MCF 10A (cell line): ENCODE measurements at regions not wholly inside any gene's neighbourhood (a gene's known extent, or its start where the extent isn't known, plus 50 kb on each side); places are given as distances from the start of the nearest gene placed in this dataset.
"Not testable (repeated sequence)": the region's sequence is repeated elsewhere in the genome, so short reads cannot be mapped to it uniquely, and the experiment has no call there.

ENCODE experiments used
- BruUV-seq: library from RNA; stranded (reverse); fragments of 400-500 nt; replicated peaks from 2 replicates; lab custom pipeline; 2021; lab: Mats Ljungman, UMichigan
- CTCF ChIA-PET: fragments of 300-600 bp; sonication (Branson Sonifier 250); formaldehyde crosslinking; extraction: SDS; loops from one replicate; lab custom pipeline; 2021; ENCODE audit warnings: antibody characterized with exemption, inconsistent platforms; lab: Yijun Ruan, JAX
- POLR2A ChIA-PET: fragments of 300-600, 350-650 bp; sonication (Branson Sonifier 250); formaldehyde crosslinking; extraction: SDS; loops from one replicate; lab custom pipeline; 2020; ENCODE audit warnings: antibody characterized with exemption, inconsistent platforms; lab: Yijun Ruan, JAX
- DNase-seq: peaks from one replicate; pipeline ENCODE4 v3.0.0-alpha.2; 2018; ENCODE audit not compliant: unreplicated experiment
- H3K27ac Mint-ChIP-seq: one replicate; pipeline ENCODE4 v1.8.0; 2022; ENCODE audit warnings: mild to moderate bottlenecking, low read depth, mixed read lengths; ENCODE audit not compliant: unreplicated experiment
- H3K27me3 Mint-ChIP-seq: one replicate; pipeline ENCODE4 v1.8.0; 2022; ENCODE audit warnings: mixed read lengths; ENCODE audit not compliant: insufficient read depth, unreplicated experiment
- H3K36me3 Mint-ChIP-seq: one replicate; pipeline ENCODE4 v1.8.0; 2022; ENCODE audit warnings: mild to moderate bottlenecking, moderate library complexity, mixed read lengths; ENCODE audit not compliant: insufficient read depth, unreplicated experiment
- H3K4me1 Mint-ChIP-seq: one replicate; pipeline ENCODE4 v1.8.0; 2022; ENCODE audit warnings: mixed read lengths; ENCODE audit not compliant: insufficient read depth, unreplicated experiment
- H3K4me3 Mint-ChIP-seq: one replicate; pipeline ENCODE4 v1.8.0; 2022; ENCODE audit warnings: mild to moderate bottlenecking, moderate library complexity, mixed read lengths; ENCODE audit not compliant: unreplicated experiment
- H3K9me3 Mint-ChIP-seq: one replicate; pipeline ENCODE4 v1.8.0; 2022; ENCODE audit warnings: mixed read lengths; ENCODE audit not compliant: unreplicated experiment
- intact Hi-C: fragments of 100-400 bp; cut with micrococcal nuclease; formaldehyde crosslinking; loops from 2 replicates; pipeline ENCODE4 v1.14.1; 2022
- TF ChIP-seq, protein P1 (sequence below): fragments of 200-600 bp; IDR thresholded peaks from one replicate; pipeline ENCODE4 v1.8.0; 2022; ENCODE audit warnings: antibody characterized with exemption, mild to moderate bottlenecking; ENCODE audit not compliant: unreplicated experiment

DNA sequence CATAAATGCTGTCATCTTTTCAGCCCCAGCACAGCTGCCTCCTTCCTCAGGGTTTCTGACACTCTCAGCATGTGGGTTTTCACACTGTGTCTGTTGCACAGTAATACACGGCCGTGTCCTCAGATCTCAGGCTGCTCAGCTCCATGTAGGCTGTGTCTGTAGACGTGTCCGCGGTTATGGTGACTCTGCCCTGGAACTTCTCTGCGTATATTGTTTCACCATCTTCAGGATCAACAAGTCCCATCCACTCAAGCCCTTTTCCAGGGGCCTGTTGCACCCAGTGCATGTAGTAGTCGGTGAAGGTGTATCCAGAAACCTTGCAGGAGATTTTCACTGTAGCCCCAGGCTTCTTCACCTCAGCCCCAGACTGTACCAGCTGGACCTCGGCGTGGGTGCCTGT lies 1210.6 kb downstream of the TMEM121 start:
- Mint-ChIP-seq H3K4me1 (peaks cover 8% of the 10 kb centered on the region), H3K27me3 (peaks cover 54% of the 10 kb centered on the region), H3K27ac (no peak overlapping the region), H3K9me3 (no peaks in the 10 kb centered on the region), H3K36me3 (no peaks in the 10 kb centered on the region), H3K4me3 (no peak overlapping the region)
- TF ChIP-seq, protein P1, sequence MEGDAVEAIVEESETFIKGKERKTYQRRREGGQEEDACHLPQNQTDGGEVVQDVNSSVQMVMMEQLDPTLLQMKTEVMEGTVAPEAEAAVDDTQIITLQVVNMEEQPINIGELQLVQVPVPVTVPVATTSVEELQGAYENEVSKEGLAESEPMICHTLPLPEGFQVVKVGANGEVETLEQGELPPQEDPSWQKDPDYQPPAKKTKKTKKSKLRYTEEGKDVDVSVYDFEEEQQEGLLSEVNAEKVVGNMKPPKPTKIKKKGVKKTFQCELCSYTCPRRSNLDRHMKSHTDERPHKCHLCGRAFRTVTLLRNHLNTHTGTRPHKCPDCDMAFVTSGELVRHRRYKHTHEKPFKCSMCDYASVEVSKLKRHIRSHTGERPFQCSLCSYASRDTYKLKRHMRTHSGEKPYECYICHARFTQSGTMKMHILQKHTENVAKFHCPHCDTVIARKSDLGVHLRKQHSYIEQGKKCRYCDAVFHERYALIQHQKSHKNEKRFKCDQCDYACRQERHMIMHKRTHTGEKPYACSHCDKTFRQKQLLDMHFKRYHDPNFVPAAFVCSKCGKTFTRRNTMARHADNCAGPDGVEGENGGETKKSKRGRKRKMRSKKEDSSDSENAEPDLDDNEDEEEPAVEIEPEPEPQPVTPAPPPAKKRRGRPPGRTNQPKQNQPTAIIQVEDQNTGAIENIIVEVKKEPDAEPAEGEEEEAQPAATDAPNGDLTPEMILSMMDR = no peak
- POLR2A ChIA-PET = no interaction called here
- DNase-seq = no peak
- CTCF ChIA-PET = interaction anchor here (1.1 kb wide), 2 partner anchors 11 to 246 kb away, joined by 3 to 4 read pairs; no protein-coding TSS in a partner anchor
- intact Hi-C loops = no loop called here
- no TSS peak for BruUV-seq

DNA sequence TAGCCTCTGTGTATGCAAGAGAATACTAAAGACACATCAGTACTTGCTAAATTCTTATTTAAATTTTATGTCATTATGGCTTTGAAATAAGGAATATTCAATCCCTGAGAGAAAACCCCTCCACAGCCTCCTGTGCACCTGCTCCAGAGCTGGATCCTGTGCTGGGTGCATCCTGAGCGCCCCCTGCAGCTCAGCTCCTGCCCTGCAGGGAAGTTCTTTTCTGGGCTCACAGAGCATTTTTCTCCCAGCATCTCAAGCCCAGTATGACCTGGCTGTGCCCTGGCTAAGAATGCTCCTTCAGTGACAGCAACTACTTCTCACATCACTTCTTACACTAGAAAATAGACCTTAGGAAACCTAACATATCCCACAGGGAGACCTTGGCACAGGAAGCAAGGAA lies 1211.7 kb downstream of the TMEM121 start:
- no peak for DNase-seq
- no peak overlapping the region for H3K4me3 Mint-ChIP-seq
- intact Hi-C loops = no loop called here

DNA sequence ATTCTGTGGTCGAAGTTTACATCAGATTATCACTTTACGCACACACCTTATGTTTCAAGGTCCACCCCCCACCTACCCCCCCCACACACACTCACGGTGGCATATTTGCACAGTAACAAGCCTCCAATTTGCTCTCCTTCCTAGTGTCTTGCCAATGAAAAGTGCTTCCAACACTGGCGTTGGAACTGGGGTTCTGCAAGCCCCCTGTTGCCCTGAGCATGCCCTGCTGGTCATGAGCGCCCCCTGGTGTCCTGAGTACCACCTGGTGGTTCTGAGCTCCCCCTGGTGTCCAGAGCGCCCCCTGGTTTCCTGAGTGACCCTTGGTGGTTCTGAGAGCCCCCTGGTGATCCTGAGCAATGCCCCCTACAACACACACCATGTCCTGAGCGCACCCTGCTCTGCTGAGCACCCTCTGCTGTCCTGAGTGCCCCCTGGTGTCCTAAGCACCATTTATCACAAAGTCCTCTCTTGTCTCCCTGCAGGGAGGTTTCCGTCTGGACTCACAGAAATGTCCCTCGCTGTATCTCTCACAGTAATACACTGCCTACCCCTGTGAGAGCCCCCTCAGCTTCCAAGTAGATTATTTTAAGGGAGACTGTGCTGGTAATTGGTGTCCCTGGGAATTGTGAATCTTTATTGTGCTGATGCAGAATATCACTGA lies 1212.3 kb downstream of the TMEM121 start:
- peaks cover 37% of the 10 kb centered on the region for H3K27me3 Mint-ChIP-seq
- CTCF ChIA-PET = interaction anchor here (0.7 to 1.6 kb wide), 3 partner anchors 65 to 314 kb away, joined by 3 to 4 read pairs (median 3); no protein-coding TSS in a partner anchor
- H3K36me3 Mint-ChIP-seq, H3K9me3 Mint-ChIP-seq, POLR2A ChIA-PET, H3K4me3 Mint-ChIP-seq, DNase-seq, H3K4me1 Mint-ChIP-seq, H3K27ac Mint-ChIP-seq, intact Hi-C loops, BruUV-seq: not testable (repeated sequence)
- TF ChIP-seq, protein P1 = peak; percentile 29

More for the DNA sequence above, 1211.7 kb downstream of the TMEM121 start:
- no peak overlapping the region for H3K27ac Mint-ChIP-seq
- peaks cover 44% of the 10 kb centered on the region for H3K27me3 Mint-ChIP-seq
- ChIA-PET CTCF (interaction anchor here (0.7 to 1.1 kb wide), 3 partner anchors 9 to 247 kb away, joined by 3 to 4 read pairs (median 3); no protein-coding TSS in a partner anchor), POLR2A (no interaction called here)
- peaks cover 8% of the 10 kb centered on the region for H3K4me1 Mint-ChIP-seq
- no peaks in the 10 kb centered on the region for H3K9me3 Mint-ChIP-seq
- no peaks in the 10 kb centered on the region for H3K36me3 Mint-ChIP-seq
- TF ChIP-seq, protein P1 = peak; percentile 44
- no TSS peak for BruUV-seq

DNA sequence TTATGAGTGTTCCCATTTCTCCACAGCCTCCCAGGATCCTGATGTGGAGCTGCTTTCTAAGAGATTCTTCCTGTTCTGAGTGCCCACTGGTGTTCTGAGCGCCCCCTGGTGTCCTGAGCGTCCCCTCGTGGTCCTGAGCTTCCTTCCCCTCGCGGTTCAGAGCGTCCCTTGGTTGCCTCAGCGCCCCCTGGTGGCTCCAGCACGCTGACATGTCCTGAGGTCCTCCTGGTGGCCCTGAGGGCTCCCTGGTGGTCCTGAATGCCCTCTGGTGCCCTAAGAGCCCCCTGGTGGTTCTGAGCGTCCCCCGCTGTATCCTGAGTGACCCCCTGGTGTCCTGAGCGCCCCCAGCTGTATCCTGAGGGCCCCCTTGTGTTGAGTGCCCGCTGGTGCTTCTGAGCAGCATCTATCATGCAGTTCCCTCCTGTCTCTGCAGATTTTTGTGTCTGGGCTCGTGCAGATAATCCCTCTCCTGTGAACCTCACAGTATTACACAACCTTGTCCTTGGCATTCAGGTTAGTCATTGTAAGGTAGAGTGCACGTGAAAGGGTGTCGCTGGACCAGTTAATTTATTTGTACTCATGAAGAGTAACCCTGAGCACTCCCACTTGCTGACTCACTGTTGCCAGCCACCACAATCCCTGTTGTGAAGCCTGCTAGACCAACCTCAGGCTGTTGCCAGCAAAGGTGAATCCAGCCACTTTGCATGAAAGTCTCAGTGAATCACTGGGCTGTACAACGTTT lies 1214.9 kb downstream of the TMEM121 start:
- H3K36me3 Mint-ChIP-seq, H3K9me3 Mint-ChIP-seq, BruUV-seq, H3K27ac Mint-ChIP-seq, H3K4me3 Mint-ChIP-seq, H3K4me1 Mint-ChIP-seq, intact Hi-C loops, POLR2A ChIA-PET: not testable (repeated sequence)
- CTCF ChIA-PET = interaction anchor here (0.6 to 0.8 kb wide), 5 partner anchors 67 to 1252 kb away, joined by 3 to 4 read pairs (median 3); no protein-coding TSS in a partner anchor
- peak; percentile 75 for DNase-seq
- TF ChIP-seq, protein P1 = peak; percentile 56
- H3K27me3 Mint-ChIP-seq = peaks cover 18% of the 10 kb centered on the region

DNA sequence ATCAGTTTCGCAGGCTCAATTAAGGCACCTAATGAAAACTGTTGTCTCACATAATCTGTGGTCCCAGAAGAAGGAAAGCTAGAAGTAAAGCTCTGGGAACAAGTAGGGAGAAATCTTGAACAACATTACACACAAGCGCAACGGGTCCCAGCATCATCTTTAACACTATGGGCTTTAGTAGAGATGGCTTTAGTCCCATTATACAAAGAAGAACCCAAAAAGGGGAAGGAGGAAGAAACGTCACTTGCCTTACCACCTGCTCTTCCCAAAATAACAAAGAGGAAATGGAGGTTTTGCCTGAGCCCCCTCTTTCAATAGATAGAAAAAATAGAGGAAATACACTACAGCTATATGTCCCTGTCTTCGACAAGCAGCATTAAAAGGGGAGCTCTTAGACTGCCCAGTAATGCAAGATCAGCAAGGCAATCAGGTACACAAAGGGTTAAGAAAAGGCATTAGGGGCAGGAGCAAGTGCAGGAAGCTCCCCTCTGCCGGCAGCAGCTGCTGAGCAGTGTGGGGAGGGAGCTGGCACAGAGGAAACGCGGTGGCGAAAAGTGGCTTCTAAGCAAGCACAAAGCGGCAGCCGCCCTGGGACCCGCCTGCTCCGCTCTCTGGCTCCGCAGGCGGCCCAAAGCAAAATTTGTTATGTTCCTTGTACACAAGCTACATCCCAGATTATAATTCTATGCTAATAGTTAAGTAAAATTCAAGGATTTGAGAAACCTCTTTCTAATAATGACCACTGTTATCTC lies 1218.8 kb downstream of the TMEM121 start:
- peaks cover 14% of the 10 kb centered on the region for H3K27me3 Mint-ChIP-seq
- H3K9me3 Mint-ChIP-seq, CTCF ChIA-PET, H3K27ac Mint-ChIP-seq, intact Hi-C loops, BruUV-seq, H3K36me3 Mint-ChIP-seq, POLR2A ChIA-PET, DNase-seq, H3K4me3 Mint-ChIP-seq, H3K4me1 Mint-ChIP-seq: not testable (repeated sequence)
